ENCODE measurements at regions not wholly inside any gene's neighbourhood (a gene's known extent, or its start where the extent isn't known, plus 50 kb on each side); places are given as distances from the start of the nearest gene placed in this dataset.

GRCh38 chr12:84512751-84513150, 399.8 kb downstream of the SLC6A15 start:
- TF ChIP-seq CTCF (conservative IDR thresholded peaks at IDR 0.05; ENCODE audit: low read depth, low read length) (no peak), RAD21 (IDR thresholded peaks at IDR 0.05; ENCODE audit: low read length) (no peak), MAFK (IDR thresholded peaks at IDR 0.05; ENCODE audit: low read depth, low read length) (no peak), POLR2A (IDR thresholded peaks at IDR 0.05; ENCODE audit: low read depth, low read length) (no peak), USF2 (IDR thresholded peaks at IDR 0.05; ENCODE audit: low read depth, low read length) (no peak), RFX5 (IDR thresholded peaks at IDR 0.05; ENCODE audit: low read depth, low read length) (no peak), MXI1 (IDR thresholded peaks at IDR 0.05; ENCODE audit: borderline replicate concordance, low read depth, low read length) (no peak), ELK1 (IDR thresholded peaks at IDR 0.05; ENCODE audit: borderline replicate concordance, low read depth, low read length) (no peak), RCOR1 (IDR thresholded peaks at IDR 0.05; ENCODE audit: insufficient replicate concordance, low read length) (no peak), CEBPB (IDR thresholded peaks at IDR 0.05; ENCODE audit: low read depth, low read length) (no peak)

Data from IMR-90 (cell line).